Liver (tissue), 3 donors: ENCODE measurements at regions not wholly inside any gene's neighbourhood (a gene's known extent, or its start where the extent isn't known, plus 50 kb on each side); places are given as distances from the start of the nearest gene placed in this dataset.

ENCODE experiments used
- HNF4A ChIP-seq, 2 donors: conservative IDR thresholded peaks; 2 replicates each; pipeline ENCODE4 v1.6.1; 2016; ENCODE audit warnings: antibody characterized with exemption in 2 of 2, mild to moderate bottlenecking in 2 of 2
- JUND ChIP-seq, 2 donors: IDR thresholded peaks; 2 replicates each; pipeline ENCODE4 v1.6.1; 2016; ENCODE audit warnings: antibody characterized with exemption in 2 of 2
- TAF1 ChIP-seq: conservative IDR thresholded peaks from 2 replicates; pipeline ENCODE4 v1.6.1; 2016; ENCODE audit warnings: antibody characterized with exemption, mild to moderate bottlenecking
- TF ChIP-seq, protein P1 (sequence below): fragments of 150-350 bp; IDR thresholded peaks from 2 replicates; pipeline ENCODE4 v1.5.1; 2017; ENCODE audit warnings: improper control_type of control experiment, low read depth, low read length; ENCODE audit not compliant: missing input control
- TF ChIP-seq, protein P2 (sequence below): IDR thresholded peaks from 2 replicates; pipeline ENCODE4 v1.6.1; 2016; ENCODE audit warnings: antibody characterized with exemption
- donor health status: healthy.
- donor health status: healthy.

DNA sequence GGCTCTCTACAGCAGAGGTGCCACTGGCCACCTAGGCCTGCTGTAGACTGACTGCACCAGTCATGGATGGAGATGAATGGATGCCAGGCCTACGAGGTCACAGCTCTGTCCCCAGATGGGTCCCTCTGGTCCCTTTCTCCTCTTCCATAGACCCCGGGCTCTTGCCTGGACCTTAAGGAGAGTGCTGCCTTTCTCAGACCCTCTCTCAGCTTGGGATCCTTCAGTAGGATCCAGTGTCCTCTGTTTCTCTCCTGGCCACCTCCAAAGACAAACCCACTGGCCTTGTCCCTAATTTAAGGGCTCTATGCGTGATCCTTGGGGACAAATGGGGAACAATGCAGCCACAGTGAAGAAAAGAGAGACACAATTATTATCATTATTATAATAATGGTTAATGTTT lies 189.3 kb upstream of the C16orf82 start:
- no peak for TF ChIP-seq HNF4A (conservative IDR thresholded peaks at IDR 0.05)
- TF ChIP-seq, protein P1, sequence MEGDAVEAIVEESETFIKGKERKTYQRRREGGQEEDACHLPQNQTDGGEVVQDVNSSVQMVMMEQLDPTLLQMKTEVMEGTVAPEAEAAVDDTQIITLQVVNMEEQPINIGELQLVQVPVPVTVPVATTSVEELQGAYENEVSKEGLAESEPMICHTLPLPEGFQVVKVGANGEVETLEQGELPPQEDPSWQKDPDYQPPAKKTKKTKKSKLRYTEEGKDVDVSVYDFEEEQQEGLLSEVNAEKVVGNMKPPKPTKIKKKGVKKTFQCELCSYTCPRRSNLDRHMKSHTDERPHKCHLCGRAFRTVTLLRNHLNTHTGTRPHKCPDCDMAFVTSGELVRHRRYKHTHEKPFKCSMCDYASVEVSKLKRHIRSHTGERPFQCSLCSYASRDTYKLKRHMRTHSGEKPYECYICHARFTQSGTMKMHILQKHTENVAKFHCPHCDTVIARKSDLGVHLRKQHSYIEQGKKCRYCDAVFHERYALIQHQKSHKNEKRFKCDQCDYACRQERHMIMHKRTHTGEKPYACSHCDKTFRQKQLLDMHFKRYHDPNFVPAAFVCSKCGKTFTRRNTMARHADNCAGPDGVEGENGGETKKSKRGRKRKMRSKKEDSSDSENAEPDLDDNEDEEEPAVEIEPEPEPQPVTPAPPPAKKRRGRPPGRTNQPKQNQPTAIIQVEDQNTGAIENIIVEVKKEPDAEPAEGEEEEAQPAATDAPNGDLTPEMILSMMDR = no peak
- TF ChIP-seq TAF1 = no peak
- no peak for TF ChIP-seq JUND (IDR thresholded peaks at IDR 0.05)
- TF ChIP-seq, protein P2, sequence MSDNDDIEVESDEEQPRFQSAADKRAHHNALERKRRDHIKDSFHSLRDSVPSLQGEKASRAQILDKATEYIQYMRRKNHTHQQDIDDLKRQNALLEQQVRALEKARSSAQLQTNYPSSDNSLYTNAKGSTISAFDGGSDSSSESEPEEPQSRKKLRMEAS = no peak
